ENCODE measurements at regions not wholly inside any gene's neighbourhood (a gene's known extent, or its start where the extent isn't known, plus 50 kb on each side); places are given as distances from the start of the nearest gene placed in this dataset.
"Not testable (repeated sequence)": the region's sequence is repeated elsewhere in the genome, so short reads cannot be mapped to it uniquely, and the experiment has no call there.

DNA sequence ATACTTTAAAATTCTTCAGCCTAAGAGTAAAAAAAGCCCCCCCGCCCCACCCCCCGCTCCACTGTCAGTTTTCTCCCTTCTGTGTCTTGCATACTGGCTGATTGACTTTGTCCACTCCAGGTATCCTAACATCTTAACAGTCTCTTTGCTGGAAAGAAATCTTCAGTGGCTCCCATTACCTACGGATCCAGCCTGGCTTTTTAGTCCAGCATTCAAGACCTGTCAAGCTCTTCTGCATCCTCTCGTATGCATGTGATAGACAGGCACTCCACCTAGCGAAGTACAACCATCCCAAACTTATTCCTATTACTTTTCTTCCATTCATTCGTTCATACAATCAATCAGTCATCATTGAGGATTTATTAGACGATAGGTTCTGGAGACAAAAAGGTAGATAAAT, 288.1 kb downstream of the MYCN start:
- DNase-seq: no peak

DNA sequence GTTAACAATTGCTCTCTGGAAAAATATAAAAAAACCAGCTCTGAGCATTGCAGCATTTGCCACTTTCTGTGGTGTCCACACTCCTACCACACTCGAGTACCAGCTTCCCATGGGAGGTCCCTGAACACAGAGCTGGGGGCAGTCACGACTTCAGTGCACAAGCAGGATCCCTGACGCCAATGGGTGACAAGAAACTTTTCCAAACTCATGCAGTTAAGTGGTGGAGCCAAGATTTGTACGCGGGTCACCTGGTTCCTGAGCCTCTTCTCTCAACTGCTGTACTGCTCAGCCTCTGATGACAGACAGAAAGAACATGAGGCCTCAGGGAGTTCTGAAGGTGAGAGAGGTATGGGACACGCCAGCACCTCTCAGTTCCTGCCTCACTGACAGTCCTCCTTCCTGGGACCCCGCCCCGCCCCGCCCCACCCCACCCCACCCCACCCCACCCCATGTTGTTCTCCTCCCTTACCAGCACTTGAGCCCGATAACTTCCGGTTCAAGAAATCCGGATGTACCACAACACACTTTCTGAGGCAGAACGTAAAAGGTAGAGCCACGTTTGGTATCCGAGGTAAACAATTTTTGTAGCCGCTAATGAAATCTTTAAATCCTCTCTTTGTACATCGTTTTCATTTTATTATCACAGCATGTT, 287.6 kb downstream of the MYCN start:
- no peak for DNase-seq

DNA sequence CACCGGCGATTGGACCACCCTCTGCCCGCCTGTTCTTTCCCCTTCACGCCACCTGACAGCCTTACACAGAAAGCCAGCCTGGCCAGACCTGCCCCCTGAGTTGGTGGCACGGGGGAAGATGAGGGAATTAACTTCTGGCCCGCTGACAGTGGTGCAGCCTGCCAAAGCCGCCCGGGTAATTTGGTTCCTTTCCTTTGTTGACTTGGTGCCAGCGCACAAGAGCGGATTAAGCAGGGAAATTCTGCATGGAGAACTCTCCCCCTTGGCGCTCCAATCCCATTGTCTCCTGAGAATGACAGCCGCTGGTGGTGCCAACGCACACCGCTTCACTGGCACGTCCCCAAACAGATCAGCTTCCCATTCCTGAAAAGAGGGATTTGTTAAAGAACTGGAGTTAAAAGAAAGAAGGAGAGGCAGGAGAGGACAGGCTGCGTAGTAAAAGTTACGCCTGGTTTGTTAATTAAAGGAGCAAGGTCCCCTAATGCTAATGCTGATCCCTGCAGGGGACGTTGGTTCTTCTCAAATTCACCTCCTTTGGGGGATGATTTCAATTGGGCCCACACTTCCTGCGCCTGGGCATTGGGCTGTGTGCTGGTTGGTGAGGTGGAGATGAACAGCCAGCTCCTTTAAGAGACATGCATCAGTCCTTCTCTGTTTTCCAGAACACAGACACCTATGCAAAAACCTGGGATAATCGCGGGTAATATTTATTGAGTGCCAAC, 286.8 kb downstream of the MYCN start:
- peak; percentile 64 for DNase-seq

DNA sequence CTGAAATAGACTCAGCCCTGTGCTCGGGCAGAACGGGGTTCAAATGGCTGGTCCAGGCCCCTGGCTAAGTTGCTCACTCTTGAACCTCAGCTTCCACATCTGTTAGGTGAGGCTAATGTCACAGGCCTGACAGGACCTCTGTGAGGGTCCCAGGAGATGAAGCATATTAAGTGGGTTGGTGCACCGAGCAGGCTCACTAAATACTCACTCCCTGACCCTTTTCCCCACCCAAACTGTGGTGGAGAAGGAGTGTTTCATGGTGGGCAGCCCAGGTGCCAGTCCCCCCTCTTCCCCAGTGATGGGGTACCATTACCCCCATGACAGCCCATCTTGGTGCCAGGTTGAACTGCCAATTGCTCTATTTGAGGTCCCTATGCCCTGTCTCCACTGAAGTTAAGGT, 286.0 kb downstream of the MYCN start:
- DNase-seq: no peak

DNA sequence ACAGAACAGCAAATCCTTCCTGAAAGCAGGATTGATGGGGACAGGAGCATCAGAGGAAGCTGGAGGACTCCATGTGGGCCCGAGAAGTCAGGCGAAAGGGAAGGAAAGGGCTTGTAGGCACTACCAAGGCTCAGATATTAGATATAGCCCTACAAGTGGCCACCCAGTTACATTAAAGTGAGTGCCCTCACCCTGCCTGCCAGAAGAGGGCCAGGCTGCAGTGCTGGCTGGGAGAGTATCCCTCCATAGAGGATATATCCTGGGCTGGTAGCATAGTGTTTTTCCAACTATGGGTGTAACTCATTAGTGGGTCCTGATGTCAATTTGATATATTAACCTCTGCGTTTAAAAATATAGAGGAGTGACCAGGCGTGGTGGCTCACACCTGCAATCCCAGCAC, 285.2 kb downstream of the MYCN start:
- DNase-seq: no peak

DNA sequence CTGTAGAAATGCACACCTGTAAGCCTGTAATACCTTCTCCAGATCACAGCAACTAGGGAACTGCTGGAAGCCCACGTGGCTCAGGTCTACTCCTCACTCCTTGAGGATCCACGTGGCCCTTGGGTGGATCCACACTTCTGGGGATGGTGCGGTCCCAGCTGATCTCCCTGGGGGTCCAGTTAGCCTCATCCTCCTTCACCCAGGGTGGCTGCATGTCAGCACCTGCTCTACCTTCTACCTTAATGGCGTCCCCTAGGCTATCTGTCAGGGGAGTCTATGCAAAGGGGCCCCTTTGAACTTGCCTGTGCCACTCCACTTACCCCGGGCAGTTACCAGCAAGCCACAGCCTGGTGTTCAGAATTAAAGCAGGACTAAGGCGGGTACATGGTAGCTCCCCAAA, 284.7 kb downstream of the MYCN start:
- no peak for DNase-seq

DNA sequence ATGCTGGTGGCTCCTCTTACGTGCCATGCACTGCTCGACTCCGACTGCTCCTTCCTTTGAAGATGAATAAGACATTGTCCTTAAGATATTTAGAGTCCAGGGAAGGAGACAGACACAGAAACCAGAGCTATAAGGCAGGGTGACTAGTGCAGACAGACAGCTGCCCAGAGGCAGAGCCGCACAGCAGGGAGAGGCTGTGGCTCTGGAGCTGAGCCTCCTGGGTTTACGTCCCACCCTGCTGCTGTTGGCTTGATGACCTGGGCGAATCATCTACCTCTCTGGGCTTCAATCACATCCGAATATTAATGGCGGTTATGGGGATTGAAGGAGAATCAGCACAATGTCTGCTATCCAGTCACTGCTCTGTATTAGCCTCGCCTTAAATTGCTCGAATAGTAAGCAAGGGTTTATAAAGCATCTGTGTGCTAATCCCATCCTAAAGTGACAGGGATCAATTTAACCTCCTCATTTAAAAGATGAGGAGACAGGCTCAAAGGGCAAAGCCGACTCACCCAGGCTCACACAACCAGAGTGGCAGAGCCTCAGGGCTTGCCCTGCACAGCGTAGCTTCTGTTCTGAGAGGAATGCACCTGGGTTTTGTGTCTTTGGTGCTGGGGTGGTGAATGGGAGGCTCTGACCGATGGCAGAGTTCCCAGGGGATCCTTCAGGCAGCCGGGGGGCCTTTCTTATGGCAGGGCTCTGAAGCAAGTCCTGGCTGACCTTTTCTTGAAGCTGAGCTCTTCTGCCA, 284.1 kb downstream of the MYCN start:
- no peak for DNase-seq

DNA sequence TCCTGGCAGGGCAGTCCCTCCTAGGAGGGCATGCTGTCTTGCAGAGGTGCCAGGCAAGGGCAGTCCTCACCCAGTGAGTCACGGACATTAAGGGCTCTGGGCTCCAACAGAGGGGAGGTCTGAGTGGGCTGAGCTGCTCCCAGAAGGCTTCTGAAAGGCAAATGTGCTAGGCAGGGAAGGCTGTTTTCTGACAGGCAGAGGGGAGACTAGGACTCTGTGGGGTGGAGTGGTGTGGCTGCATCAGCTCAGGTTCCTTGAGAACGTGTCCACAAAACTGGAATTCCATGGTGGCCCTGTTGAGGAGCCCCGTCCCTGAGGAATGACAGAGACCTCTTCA, 283.5 kb downstream of the MYCN start:
- no peak for DNase-seq

DNA sequence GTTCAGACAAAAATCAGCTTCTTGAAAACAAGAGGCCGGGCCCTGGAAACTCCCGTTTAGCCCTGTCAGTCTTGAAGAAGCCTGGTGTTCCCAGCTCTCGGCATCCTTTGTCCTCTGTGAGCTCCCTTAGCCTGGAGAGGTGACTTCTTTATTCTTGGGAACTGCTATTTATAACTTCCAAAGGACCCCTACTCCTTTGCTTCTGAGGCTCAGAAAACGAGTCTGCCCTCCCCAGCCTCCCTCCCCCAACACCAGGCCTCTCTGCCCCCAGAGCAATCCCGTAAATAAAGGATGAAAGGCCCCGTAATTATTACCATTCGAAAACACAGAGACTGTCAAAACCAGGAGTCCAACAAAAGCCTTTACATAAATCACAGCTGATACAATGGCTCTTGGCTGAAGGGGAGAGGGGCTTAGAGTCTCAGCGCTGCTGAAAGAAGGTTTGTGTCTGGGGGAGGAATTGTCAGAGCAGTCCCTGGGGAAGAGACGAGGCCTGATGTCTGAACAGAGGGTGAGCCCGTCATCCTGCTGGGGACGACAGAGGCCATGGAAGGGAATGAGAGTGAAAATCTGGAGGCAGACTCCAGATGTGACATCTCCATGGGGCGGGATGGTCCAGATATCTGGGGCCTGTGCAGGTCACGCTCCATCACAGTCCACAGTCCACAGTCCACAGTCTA, 283.0 kb downstream of the MYCN start:
- DNase-seq: no peak

DNA sequence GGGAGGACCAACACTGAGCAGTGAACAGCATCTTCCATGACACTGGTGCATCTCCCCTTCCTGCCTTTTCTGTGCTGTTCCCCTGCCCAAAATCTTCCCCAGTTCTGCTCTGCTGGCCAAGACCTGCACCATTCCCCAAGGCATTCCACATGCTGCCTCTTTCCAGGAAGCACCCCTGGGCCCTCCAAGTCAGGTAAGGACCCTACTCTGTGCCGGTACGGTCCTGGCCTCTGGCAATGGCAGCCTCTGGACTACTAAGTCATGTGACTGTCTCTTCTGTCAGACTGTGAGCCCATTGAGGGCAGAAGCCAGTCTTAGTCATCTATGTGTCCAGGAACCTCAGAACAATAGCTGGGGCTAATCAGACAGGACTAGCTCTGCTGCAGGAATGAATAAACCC, 282.0 kb downstream of the MYCN start:
- no peak for DNase-seq

DNA sequence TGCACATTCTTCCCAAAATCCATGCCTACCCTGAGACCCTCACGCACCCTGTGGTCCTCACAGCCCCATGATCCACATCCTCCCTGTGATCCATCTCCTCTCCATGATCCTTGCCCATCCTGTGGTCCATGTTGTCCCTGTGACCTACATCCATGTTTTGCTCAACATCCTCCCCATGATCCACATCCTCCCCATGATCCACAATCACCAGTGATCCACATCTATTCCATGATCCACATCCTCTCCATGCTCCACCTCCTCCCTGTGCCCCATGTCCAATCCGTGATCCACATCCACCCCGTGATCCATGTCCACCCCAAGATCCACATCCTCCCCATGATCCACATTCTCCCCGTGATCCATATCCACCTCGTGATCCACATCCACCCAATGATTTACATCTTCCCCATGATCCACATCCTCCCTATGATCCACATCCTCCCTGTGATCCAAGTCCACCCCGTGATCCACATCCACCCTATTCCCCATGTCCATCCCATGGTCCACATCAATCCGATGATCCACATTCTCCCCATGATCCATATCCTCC, 281.2 kb downstream of the MYCN start:
- DNase-seq: no peak

DNA sequence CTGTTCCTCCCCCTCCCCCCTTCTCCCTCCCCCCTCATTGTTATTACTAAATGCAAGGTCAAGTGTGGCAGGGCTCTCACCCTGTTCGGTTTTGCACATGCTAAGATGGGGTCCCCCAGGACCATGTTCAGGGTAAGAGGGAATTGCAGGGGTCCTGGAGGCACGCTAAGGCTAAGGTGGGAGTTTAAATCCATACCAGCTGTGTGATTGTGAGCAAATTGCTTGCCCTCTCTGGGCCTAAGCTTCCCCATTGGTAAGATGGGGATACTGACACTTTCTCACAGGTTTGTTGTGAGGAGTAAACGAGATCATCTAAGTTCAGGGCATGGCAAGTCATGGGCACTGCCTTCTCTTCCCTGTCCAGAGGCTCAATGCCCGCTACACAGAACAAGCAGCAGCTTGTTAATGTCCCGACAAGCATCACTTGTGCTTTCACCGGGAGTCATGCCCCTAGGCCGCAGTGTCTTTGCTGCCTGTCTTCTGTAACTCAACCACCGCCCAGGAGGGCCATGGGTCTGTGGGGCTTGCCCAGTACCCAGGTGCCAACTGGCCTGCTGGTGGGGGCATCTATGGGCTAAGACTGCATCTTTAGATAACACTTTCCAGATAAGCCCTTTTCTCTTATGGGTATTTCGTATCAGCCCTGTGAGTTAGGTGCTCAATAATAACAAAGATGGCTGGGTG, 279.1 kb downstream of the MYCN start:
- no peak for DNase-seq

DNA sequence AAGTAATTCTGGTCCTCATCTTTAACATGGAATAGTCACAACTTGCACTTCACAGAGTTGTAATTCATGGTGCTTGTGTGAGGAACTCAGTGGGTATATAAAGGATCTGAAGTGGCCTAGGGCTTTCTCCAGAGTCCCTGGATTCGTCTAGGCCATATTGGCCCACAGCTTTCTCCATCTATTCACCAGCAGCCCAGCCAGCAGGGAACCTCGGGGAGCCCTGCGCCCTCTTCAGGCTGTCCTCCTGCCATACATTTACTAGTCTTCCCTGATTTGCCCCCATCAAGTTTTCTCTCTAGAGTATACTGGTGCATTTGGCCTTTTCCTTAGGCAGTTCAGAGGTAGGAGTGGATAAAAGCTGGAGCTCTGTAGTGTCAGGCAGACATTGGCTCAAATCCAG, 278.3 kb downstream of the MYCN start:
- DNase-seq: no peak

DNA sequence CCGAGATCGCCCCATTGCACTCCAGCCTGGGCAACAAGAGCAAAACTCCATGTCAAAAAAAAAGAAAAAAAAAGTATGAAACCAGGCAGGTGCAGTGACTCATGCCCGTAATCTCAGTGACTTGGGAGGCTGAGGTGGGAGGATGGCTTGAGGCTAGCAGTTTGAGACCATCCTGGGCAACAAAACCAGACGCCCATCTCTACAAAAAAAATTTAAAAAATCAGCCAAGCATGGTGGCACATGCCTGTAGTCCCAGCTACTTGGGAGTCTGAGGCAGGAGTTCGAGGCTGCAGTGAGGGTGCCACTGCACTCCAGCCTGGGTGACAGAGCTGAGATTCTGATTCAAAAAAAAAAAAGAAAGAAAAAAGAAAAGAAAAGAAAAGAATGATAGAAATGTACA, 277.8 kb downstream of the MYCN start:
- DNase-seq: no peak

DNA sequence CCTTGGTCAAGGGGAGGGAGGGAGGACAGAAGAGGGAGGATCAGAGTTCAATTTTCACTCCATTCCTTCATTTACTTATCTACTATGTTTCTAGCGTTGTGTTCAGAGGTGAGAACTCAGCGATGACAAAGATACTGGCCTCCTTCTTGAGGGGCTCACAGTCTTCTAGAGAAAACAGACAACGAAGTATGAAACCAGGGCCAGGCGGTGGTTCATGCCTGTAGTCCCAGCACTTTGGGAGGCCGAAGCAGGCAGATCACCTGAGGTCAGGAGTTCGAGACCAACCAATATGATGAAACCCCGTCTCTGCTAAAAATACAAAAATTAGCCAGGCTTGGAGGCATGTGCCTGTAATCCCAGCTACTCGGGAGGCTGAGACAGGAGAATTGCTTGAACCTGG, 277.4 kb downstream of the MYCN start:
- DNase-seq: not testable (repeated sequence)

DNA sequence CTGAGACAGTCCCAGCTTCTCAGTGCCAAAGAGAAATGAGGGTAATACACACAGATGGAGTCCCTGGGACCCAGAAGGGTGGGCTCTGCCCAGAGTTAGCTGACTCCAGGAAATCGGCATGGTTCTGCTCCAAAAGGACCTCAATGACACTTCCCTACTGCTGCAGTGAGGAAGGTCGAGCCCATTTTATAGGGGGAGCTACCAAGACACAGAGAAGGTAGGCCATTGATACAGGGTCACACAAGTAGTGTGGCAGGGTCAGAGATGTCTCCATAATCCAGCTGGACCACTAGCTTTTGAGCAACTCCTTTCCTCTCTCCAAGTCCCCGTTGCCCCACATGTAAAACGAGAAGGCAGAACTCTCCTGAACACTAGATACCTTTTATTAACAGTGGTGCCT, 276.9 kb downstream of the MYCN start:
- no peak for DNase-seq

DNA sequence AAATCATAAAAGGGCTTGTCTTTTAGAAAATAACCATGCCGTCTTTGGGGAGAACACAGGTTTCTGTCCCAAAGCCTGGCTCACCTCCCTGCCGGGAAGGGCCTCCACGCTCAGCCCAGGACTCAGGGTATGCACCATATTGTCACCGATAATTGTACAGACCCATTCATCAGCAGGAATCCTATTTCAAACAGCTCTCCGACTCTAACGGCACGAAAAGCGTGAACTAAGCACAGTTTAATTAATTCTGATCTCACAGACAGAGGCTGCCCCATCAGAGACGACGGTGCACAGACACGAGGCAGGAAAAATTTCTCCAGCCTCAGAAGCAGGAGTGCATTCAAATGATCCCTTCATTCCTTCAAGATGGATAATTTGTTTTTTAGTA, 276.2 kb downstream of the MYCN start:
- DNase-seq: no peak

DNA sequence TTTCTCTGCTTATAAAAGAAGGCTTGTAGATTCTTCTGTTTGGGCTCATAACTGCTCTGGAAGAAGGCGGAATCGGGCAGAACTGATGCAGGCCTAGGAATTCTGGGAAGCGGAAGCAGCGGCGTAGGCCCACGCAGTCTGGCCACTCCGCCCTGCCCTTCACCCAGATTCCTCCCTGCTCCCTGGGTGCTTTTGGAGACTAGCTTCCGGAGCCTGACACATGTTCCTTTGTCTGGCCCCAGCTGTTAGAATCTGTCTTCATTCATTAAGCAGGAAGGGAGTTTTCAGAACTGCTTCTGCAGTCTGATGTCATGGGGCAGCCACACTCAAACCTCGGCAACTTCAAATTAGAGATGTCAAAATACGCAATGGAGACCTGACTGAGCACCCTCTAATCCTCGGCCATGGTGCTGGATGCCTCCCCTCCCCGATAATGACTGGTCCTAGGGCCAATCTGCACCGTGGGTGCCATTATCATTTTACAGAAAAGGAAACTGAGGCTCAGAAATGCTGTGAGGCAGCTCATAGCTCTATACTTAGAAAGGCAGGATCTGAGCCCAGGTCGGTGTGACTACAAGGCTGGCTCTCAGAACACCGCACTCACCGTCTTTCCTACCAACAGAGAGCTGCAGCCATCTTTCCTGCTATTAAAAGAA, 275.7 kb downstream of the MYCN start:
- DNase-seq: peak; percentile 43

DNA sequence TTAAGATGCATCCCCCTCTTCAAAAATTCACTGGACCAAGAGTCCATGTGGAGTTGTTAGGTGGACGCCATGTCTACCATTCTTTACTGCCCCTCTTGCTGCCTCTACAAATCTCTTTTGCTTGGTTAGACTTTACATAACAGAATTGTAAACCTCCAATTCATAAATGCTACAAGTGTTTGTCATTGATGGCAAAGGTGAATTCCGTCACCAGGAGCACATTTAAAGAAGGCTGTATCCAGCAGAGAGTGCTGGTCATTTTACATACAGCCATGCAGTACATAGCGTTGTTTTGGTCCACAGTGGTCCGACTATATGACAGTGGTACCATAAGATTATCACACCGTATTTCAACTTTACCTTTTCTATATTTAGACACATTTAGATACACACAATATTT, 274.5 kb downstream of the MYCN start:
- no peak for DNase-seq

DNA sequence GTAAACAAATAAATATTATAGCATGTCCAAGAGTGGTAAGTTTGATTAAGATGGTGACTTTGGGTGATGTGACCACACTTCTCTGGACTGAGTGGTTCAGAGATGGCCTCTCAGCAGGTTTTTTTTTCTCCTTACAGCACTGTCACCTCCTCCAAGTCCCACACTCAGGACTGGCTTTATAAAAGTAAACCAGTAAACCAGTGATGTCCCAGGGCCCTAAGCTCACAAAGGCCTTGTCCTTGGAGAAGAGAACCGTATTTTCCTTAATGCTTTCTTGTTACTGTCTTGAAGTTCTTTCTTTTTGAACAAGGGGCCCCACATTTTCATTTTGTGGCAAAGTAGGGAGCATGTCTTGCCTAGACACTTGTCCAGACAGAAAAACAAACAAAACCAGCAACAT, 274.0 kb downstream of the MYCN start:
- no peak for DNase-seq

DNA sequence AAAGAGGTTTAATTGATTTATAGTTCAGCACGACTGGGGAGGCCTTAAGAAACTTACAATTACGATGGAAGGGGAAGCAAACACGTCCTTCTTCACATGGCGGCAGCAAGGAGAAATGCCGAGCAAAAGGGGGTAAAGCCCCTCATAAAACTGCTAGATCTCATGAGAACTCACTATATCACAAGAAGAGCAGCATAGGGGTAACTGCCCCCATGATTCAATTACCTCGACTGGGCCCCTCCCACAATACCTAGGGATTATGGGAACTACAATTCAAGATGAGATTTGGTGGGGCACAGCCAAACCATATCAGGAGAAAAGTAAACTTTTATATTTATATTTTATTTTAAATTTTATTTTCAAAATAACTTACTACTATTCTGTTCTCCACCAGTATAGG, 272.0 kb downstream of the MYCN start:
- DNase-seq: no peak

DNA sequence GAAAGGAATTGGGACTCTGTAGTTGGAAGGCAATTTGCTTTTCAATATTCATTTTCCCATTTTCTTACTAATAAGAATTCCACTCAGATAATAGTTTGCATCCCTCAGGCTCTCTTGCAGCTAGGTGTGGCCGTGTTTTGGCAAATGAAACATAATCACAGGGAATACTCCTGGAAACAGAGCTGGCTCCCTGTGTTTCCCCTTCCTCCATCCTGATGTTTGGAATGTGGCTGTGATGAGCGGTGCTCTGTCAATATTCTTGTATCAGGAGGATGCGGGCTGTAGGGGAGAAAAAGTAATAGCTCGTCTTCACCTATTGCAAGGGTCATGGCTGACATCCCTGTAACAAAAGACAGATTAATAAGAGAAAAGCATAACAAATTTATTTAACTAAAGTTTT, 271.0 kb downstream of the MYCN start:
- no peak for DNase-seq
